OCI-LY3 (cell line): ENCODE measurements at regions not wholly inside any gene's neighbourhood (a gene's known extent, or its start where the extent isn't known, plus 50 kb on each side); places are given as distances from the start of the nearest gene placed in this dataset.

ENCODE experiments used
- H2AFZ ChIP-seq: fragments of 200-600, 300-600 bp; shearing (Covaris generic); 2 replicates; pipeline ENCODE4 v1.6.0; 2014; ENCODE audit warnings: antibody characterized with exemption, low read depth, low read length
- H3K27ac ChIP-seq: fragments of 200-600, 300-600 bp; sonication (generic); 2 replicates; pipeline ENCODE4 v1.5.1; 2014; ENCODE audit warnings: mild to moderate bottlenecking, low read length, moderate library complexity, mixed read lengths
- H3K27me3 ChIP-seq: fragments of 200-600, 300-600 bp; sonication (generic); 2 replicates; pipeline ENCODE4 v1.6.1; 2014; ENCODE audit warnings: low read depth, low read length, mixed read lengths
- H3K36me3 ChIP-seq: fragments of 200-600, 300-600 bp; sonication (generic); replicated peaks from 2 replicates; pipeline ENCODE3; 2014; ENCODE audit warnings: low read depth, low read length, mixed read lengths
- H3K4me1 ChIP-seq: fragments of 300-600, 200-600 bp; sonication (generic); 2 replicates; pipeline ENCODE4 v1.6.1; 2014; ENCODE audit warnings: low read length, mixed read lengths
- H3K4me2 ChIP-seq: fragments of 200-600, 300-600 bp; sonication (generic); 2 replicates; pipeline ENCODE4 v1.6.1; 2014; ENCODE audit warnings: low read length, mixed read lengths
- H3K4me3 ChIP-seq: fragments of 300-600, 200-600 bp; sonication (generic); 2 replicates; pipeline ENCODE4 v1.5.1; 2014; ENCODE audit warnings: antibody characterized with exemption, mild to moderate bottlenecking, low read length, moderate library complexity
- H3K79me2 ChIP-seq: fragments of 300-600, 200-600 bp; shearing (Covaris generic); 2 replicates; pipeline ENCODE4 v1.6.1; 2014; ENCODE audit warnings: mild to moderate bottlenecking, low read length, mixed read lengths
- H3K9ac ChIP-seq: fragments of 300-600, 200-600 bp; shearing (Covaris generic); 2 replicates; pipeline ENCODE4 v1.6.0; 2014; ENCODE audit warnings: mild to moderate bottlenecking, low read length, moderate library complexity
- H3K9me3 ChIP-seq: fragments of 200-600, 300-600 bp; shearing (Covaris generic); 2 replicates; pipeline ENCODE4 v1.6.1; 2014; ENCODE audit warnings: low read length, mixed read lengths; ENCODE audit not compliant: insufficient read depth
- H4K20me1 ChIP-seq: fragments of 200-600, 300-600 bp; sonication (generic); 2 replicates; pipeline ENCODE4 v1.6.1; 2016; ENCODE audit warnings: low read length, mixed read lengths; ENCODE audit not compliant: insufficient read depth
- EZH2phosphoT487 ChIP-seq: fragments of 200-600 bp; shearing (Covaris generic); IDR thresholded peaks from 2 replicates; pipeline ENCODE4 v1.6.1; 2018; ENCODE audit warnings: antibody characterized with exemption, mixed run types, low read depth
- TF ChIP-seq, protein P1 (sequence below): fragments of 200-600, 300-600 bp; sonication (generic); IDR thresholded peaks from 2 replicates; pipeline ENCODE4 v1.5.1; 2014; ENCODE audit warnings: antibody characterized with exemption, low read length, low read depth

DNA sequence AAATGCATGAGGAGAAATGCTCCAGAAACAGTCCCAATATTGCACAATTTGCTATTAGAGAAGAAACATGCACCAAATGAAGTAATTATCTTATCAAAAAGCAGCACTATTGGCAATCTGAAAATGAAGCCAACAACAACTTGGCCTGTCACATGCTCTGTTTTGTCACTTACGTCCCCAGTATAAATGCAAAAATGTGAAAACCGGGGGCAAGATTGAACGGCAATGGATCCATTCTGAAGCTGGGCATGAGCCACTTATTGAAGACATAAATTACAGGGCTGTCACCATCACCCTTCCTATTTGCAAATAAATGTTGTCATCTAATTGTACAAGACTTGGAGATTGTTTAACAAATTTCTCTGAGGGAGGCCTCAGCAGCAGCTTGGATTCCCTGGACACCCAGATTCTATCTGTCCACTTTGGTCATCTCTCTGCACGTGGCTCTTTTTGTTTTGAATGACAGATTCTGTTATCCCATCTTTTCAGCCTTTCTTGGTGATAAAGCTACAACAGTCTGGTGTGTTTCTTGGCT lies 180.2 kb upstream of the CDH5 start:
- H4K20me1 ChIP-seq: no peaks in the 10 kb centered on the region
- H3K9ac ChIP-seq: no peak overlapping the region
- H3K4me3 ChIP-seq: no peak overlapping the region
- no peaks in the 10 kb centered on the region for H3K9me3 ChIP-seq
- H3K27ac ChIP-seq: no peak overlapping the region
- H3K79me2 ChIP-seq: no peaks in the 10 kb centered on the region
- H3K27me3 ChIP-seq: peaks cover 4% of the 10 kb centered on the region; the same call in 1 of the 2 replicates
- H3K4me2 ChIP-seq: no peak overlapping the region
- no peaks in the 10 kb centered on the region for H3K36me3 ChIP-seq
- H2AFZ ChIP-seq: no peak overlapping the region
- H3K4me1 ChIP-seq: no peaks in the 10 kb centered on the region
- no peak for TF ChIP-seq EZH2phosphoT487
- TF ChIP-seq, protein P1, sequence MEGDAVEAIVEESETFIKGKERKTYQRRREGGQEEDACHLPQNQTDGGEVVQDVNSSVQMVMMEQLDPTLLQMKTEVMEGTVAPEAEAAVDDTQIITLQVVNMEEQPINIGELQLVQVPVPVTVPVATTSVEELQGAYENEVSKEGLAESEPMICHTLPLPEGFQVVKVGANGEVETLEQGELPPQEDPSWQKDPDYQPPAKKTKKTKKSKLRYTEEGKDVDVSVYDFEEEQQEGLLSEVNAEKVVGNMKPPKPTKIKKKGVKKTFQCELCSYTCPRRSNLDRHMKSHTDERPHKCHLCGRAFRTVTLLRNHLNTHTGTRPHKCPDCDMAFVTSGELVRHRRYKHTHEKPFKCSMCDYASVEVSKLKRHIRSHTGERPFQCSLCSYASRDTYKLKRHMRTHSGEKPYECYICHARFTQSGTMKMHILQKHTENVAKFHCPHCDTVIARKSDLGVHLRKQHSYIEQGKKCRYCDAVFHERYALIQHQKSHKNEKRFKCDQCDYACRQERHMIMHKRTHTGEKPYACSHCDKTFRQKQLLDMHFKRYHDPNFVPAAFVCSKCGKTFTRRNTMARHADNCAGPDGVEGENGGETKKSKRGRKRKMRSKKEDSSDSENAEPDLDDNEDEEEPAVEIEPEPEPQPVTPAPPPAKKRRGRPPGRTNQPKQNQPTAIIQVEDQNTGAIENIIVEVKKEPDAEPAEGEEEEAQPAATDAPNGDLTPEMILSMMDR: no peak

DNA sequence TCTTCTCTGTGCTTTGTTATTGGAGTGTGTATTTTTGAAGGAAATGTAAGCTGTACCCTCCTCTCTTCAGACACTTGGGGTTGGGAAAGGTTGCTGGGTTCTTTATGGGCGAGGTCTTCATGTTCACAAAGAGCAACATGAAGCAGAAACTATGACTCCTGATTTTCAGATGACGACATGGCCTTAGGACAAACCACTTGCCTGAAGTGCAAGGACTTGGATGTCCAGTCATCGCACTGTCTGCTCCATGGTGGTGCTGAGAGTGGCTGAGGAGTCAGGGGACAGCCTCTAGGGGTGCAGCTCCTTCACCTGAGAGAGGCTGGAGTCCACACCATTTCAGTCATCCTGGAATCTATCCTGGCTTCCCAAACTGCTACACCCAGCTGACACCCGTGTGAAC lies 183.9 kb upstream of the CDH5 start:
- Histone ChIP-seq H4K20me1 (no peaks in the 10 kb centered on the region), H3K27me3 (peaks cover 9% of the 10 kb centered on the region; the same call in 1 of the 2 replicates), H3K9ac (no peak overlapping the region), H3K36me3 (no peaks in the 10 kb centered on the region), H3K9me3 (no peaks in the 10 kb centered on the region; the same call in 1 of the 2 replicates), H2AFZ (no peak overlapping the region), H3K4me3 (no peak overlapping the region), H3K4me1 (no peaks in the 10 kb centered on the region), H3K27ac (no peak overlapping the region), H3K79me2 (no peaks in the 10 kb centered on the region), H3K4me2 (no peak overlapping the region)
- no peak for TF ChIP-seq EZH2phosphoT487
- TF ChIP-seq, protein P1: no peak

DNA sequence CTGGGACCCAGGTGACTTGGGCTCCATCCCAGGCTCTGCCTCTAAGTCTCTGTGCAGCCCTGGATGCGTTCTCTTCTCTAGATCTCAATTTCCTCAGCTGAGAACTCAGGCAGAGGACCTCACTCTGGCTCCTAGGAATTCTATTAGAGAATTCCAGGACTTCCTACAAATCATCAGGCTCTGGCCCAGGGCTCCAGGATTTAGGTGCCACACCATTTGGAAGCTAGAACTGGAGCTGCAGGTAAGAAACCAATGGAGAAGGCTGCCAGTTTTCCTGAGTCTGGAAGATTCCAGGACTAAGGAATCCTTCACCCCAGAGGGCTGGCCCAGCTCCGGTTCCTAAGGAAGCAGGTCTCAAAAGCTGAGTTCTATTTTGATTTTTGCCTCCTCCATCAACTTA lies 189.8 kb upstream of the CDH5 start:
- Histone ChIP-seq H3K36me3 (no peaks in the 10 kb centered on the region), H4K20me1 (no peaks in the 10 kb centered on the region), H3K9ac (no peak overlapping the region), H3K27me3 (0 out of 2 replicates have a peak, but pooled peaks cover 13% of the 10 kb centered on the region), H3K4me2 (no peak overlapping the region), H3K4me1 (no peaks in the 10 kb centered on the region), H3K27ac (no peak overlapping the region), H2AFZ (no peak overlapping the region), H3K79me2 (no peaks in the 10 kb centered on the region), H3K9me3 (no peaks in the 10 kb centered on the region; the same call in 1 of the 2 replicates), H3K4me3 (no peak overlapping the region)
- TF ChIP-seq EZH2phosphoT487: no peak
- TF ChIP-seq, protein P1: no peak

DNA sequence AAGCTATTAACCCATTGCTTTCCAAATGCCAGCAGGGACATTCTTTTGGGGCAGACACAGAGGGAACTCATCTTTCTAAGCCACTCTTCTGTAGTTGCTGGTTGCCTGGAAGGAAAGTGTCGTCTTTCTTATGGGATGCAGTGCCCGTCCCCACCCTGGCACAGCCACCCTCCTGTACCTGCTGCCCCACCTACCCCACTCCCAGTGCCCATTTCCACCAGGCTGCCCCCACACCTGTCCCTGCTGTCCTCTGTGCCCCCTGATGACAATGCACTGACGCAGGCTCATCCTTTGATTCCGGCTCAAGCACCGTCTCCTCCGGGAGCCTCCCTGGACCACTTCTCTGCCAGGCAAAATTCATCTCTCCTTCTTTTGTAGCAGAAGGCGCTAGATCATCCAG lies 190.4 kb upstream of the CDH5 start:
- Histone ChIP-seq H3K9ac (no peak overlapping the region), H3K36me3 (no peaks in the 10 kb centered on the region), H3K27me3 (0 out of 2 replicates have a peak, but pooled peaks cover 14% of the 10 kb centered on the region), H3K9me3 (no peaks in the 10 kb centered on the region; the same call in 1 of the 2 replicates), H4K20me1 (no peaks in the 10 kb centered on the region), H3K4me2 (no peak overlapping the region), H3K27ac (no peak overlapping the region), H3K4me3 (no peak overlapping the region), H3K79me2 (no peaks in the 10 kb centered on the region), H3K4me1 (no peaks in the 10 kb centered on the region), H2AFZ (no peak overlapping the region)
- no peak for TF ChIP-seq EZH2phosphoT487
- TF ChIP-seq, protein P1: no peak
